HFF-Myc (cell line): ENCODE measurements at regions not wholly inside any gene's neighbourhood (a gene's known extent, or its start where the extent isn't known, plus 50 kb on each side); places are given as distances from the start of the nearest gene placed in this dataset.

Source experiments
- DNase-seq: peaks from one replicate; pipeline ENCODE4 v3.0.0-alpha.2; 2011; ENCODE audit warnings: low read depth; ENCODE audit errors: extremely low read depth
- H3K4me3 ChIP-seq: replicated peaks from 2 replicates; pipeline ENCODE4 v1.5.1; 2011; ENCODE audit warnings: low read depth, mild to moderate bottlenecking, control low read depth, low read length
- CTCF ChIP-seq: IDR thresholded peaks from 2 replicates; pipeline ENCODE4 v1.5.1; 2012; ENCODE audit warnings: mild to moderate bottlenecking, low read depth, low read length, control low read depth; ENCODE audit errors: missing control alignments

- no peak for TF ChIP-seq CTCF
- no peak overlapping the region for H3K4me3 ChIP-seq
- no peak for DNase-seq
These were observed 81.3 kb upstream of the DYNAP start for GRCh38 chr18:54509793-54510192.

- no peak for DNase-seq
- no peak for TF ChIP-seq CTCF
- H3K4me3 ChIP-seq: no peak overlapping the region
These were observed 75.9 kb upstream of the DYNAP start for GRCh38 chr18:54515149-54515548.

GRCh38 chr18:54517521-54517920, 73.5 kb upstream of the DYNAP start:
- TF ChIP-seq CTCF: no peak
- DNase-seq: no peak
- H3K4me3 ChIP-seq: no peak overlapping the region

- H3K4me3 ChIP-seq: no peak overlapping the region
- no peak for DNase-seq
- TF ChIP-seq CTCF: no peak
These were observed 69.2 kb upstream of the DYNAP start for GRCh38 chr18:54521846-54522245.

GRCh38 chr18:54528942-54529376, 62.1 kb upstream of the DYNAP start:
- no peak overlapping the region for H3K4me3 ChIP-seq
- DNase-seq: no peak
- TF ChIP-seq CTCF: no peak

GRCh38 chr18:54529444-54529843, 61.6 kb upstream of the DYNAP start:
- DNase-seq: no peak
- no peak overlapping the region for H3K4me3 ChIP-seq
- TF ChIP-seq CTCF: no peak

- TF ChIP-seq CTCF: no peak
- DNase-seq: no peak
- no peak overlapping the region for H3K4me3 ChIP-seq
These were observed 60.8 kb upstream of the DYNAP start for GRCh38 chr18:54530285-54530684.
